Left lobe of liver (tissue), 2 donors: ENCODE measurements at regions not wholly inside any gene's neighbourhood (a gene's known extent, or its start where the extent isn't known, plus 50 kb on each side); places are given as distances from the start of the nearest gene placed in this dataset.
"Not testable (repeated sequence)": the region's sequence is repeated elsewhere in the genome, so short reads cannot be mapped to it uniquely, and the experiment has no call there.

Experiments
- ATAC-seq: fragments of 200-7000 bp; cut with Tn5 transposase; one replicate; pipeline ENCODE4 v1.9.1; 2020; ENCODE audit warnings: mild to moderate bottlenecking, moderate library complexity
- DNase-seq: peaks from one replicate; pipeline ENCODE4 v3.0.0-alpha.2; 2020; ENCODE audit warnings: low spot score
- donor health status: DM: no; HTN: no; CAD: no; lungs with moderate emphysema.
- donor health status: DM: no; HTN: yes; CAD: no.

- DNase-seq (no peak), ATAC-seq (no peak)
Observed at GRCh38 chr1:199929556-199929955, 98.0 kb upstream of the NR5A2 start.

GRCh38 chr1:199930067-199930466, 97.4 kb upstream of the NR5A2 start:
- not testable (repeated sequence) for ATAC-seq, DNase-seq

- DNase-seq (peak; percentile 62), ATAC-seq (peak; percentile 85)
Observed at GRCh38 chr1:199931666-199932377, 95.7 kb upstream of the NR5A2 start.

GRCh38 chr1:199932462-199932861, 95.0 kb upstream of the NR5A2 start:
- ATAC-seq (no peak), DNase-seq (no peak)

DNA sequence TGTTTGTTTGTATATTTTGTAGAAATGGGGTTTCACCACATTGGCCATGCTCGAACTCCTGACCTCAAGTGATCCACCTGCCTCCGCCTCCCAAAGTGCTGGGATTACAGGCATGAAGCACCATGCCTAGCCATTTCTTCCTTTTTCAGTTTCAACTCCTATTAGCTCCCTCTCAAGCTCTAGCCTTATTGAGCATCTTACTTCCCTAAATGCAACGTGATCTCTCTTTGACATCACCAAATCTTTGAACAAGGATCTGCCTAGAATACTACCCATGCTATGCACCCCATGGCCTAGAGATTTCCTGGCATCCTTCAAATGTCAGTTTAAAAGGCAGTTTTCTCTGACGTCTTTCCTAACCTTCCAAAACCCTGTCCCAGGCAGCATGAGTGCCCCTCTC, 91.1 kb upstream of the NR5A2 start:
- ATAC-seq (no peak), DNase-seq (no peak)

DNA sequence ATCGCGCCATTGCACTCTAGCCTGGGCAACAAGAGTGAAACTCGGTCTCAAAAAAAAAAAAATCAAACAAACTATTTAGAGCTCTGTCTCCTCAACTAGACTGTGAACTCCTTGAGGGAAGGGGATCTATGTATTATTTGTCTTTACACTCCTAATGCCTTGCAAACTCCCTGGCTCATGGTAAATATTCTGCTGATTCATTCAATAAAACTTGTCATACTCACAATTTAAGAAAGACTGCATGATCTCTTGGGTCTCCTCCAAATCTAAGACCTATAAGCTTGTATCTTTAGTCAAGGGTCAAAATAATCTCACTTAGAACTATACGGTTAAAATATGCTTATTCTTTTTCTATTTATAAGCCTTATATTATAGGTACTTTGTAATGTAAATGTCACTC, 90.3 kb upstream of the NR5A2 start:
- ATAC-seq (no peak), DNase-seq (no peak)

GRCh38 chr1:199937661-199938060, 89.8 kb upstream of the NR5A2 start:
- ATAC-seq (no peak), DNase-seq (no peak)

DNA sequence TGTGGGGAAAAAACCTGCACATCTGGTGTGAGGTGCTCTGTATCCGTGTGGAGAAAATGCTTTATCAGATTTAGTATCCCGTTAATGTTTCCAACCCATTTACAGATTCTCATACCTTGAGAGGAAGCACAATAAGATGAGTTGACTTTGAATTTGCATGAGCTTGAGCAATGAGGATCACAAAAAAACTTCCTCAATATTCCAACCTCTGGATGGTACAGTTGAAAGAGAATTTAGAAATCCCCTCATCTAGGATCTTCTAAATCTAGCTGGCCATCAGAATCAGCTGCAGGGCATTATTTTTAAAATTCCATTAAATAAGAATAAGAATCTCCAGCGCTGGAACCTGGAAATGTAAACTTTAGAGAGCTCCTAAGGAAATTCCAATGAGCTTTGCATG, 82.5 kb upstream of the NR5A2 start:
- no peak for ATAC-seq
- no peak for DNase-seq

GRCh38 chr1:199945591-199945990, 81.9 kb upstream of the NR5A2 start:
- DNase-seq (no peak), ATAC-seq (no peak)

GRCh38 chr1:199946305-199947155, 81.0 kb upstream of the NR5A2 start:
- peak; percentile 94 for ATAC-seq
- DNase-seq, result no peak

DNA sequence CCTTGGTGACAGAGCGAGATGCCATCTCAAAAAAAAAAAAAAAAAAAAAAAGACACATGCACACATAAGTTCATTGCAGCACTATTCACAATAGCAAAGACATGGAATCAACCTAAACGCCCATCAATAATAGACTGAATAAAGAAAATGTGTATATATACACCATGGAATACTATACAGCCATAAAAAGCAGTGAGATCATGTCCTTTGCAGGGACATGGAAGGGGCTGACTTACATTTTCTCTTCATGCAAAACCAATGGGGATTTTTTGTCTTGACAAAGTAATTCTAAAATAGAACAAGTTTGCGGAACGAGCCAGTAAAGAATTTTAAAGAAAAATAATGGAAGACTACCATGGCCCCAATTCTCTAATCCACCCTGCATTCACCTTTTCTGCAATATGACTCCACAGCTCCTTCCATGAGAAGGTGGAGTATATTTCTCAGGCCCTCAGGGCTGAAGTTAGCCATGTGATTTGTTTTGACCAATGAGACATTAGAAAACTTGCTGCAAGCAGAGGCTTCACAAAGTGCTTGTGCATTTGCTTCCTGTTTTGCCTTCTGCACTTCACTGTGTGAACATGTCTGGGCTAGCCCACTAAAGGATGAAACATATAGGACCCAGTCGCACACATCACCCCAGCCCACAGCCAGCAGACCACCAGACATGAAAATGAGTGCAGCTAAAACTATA, 78.8 kb upstream of the NR5A2 start:
- DNase-seq (no peak), ATAC-seq (no peak)

DNA sequence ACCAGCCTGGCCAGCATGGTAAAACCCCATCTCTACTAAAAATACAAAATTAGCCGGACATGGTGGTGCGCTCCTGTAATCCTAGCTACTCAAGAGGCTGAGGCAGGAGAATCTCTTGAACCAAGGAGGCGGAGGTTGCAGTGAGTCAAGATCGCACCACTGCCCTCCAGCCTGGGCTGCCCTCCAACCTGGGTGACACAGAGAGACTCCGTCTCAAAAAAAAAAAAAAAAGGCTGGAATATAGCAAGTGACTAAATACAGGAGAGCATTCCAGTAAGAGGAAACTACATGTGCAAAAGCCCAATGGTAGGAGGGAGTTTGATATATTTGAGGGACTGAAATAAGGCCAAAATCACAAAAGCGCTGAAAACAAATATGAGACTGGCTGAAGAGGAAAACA, 76.5 kb upstream of the NR5A2 start:
- not testable (repeated sequence) for ATAC-seq, DNase-seq

- no peak for ATAC-seq
- DNase-seq, result no peak
Observed at GRCh38 chr1:199953651-199954050, 73.9 kb upstream of the NR5A2 start.

- peak; percentile 96 for ATAC-seq
Observed at GRCh38 chr1:199954699-199955098, 72.8 kb upstream of the NR5A2 start.

DNA sequence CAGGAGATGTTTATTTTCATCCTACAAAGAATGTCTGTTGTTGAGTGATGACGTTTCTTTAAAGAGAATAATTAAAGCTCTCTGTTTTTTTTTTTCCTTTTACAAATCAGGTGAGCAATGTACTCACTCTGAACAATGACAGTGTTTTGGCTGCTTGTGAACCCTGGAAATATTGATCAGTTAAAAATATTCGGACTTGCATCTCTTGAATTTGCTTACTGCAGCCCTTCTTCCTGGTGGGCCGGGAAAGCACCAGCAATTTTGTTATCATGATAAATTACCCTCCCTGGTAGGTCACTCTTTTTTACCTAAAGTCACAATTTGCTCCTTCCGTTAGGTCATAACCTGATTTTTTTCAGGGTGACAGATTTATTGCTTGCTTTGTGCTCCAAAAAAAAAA, 72.3 kb upstream of the NR5A2 start:
- no peak for ATAC-seq
- DNase-seq, result no peak

More at GRCh38 chr1:199954699-199955098, 72.8 kb upstream of the NR5A2 start:
- peak; percentile 51 for DNase-seq

DNA sequence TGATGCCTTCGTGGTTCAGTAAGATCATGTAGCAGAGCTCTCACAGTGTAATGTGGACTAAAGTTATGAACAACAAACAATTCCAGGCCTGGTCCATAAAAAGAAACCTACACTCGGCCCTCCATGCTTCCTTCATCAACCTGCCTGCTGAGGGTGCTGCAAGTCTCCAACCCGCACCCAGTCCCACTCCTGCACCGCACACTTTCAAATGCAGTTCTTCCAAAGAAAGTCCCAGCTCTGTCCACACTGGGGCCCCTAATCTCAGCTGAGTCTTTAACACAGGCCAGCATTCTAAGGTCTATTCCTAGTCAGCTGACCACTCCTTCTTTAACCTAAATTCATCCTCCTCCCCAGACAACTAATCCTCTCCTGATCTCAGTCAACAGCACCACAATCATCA, 71.5 kb upstream of the NR5A2 start:
- ATAC-seq (peak; percentile 58), DNase-seq (no peak)

GRCh38 chr1:199959033-199959774, 68.3 kb upstream of the NR5A2 start:
- no peak for DNase-seq
- no peak for ATAC-seq

DNA sequence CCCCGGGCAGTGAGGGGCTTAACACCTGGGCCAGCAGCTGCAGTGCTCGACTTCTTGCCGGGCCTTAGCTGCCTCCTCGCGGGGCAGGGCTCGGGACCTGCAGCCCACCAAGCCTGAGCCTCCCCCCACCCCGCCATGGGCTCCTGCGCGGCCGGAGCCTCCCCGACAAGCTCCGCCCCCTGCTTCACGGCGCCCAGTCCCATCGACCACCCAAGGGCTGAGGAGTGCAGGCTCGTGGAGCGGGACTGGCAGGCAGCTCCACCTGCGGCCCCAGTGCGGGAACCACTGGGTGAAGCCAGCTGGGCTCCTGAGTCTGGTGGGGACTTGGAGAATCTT, 67.8 kb upstream of the NR5A2 start:
- DNase-seq (no peak), ATAC-seq (no peak)

GRCh38 chr1:199970125-199970524, 57.4 kb upstream of the NR5A2 start:
- ATAC-seq (no peak), DNase-seq (no peak)

- peak; percentile 81 for ATAC-seq
- peak; percentile 75 for DNase-seq
Observed at GRCh38 chr1:199976496-199977144, 50.9 kb upstream of the NR5A2 start.
